GM23338 (cell line): ENCODE measurements at regions not wholly inside any gene's neighbourhood (a gene's known extent, or its start where the extent isn't known, plus 50 kb on each side); places are given as distances from the start of the nearest gene placed in this dataset.

Source experiments
- ATAC-seq: fragments of 200-7000 bp; cut with Tn5 transposase; 3 replicates; pipeline ENCODE4 v1.9.1; 2020
- DNase-seq: peaks from one replicate; pipeline ENCODE4 v3.0.0-alpha.2; 2015; ENCODE audit warnings: low spot score
- H2AFZ ChIP-seq: fragments of 200-600 bp; sonication (generic); 2 replicates; pipeline ENCODE4 v1.8.0; 2016; ENCODE audit warnings: antibody characterized with exemption, mild to moderate bottlenecking, moderate library complexity
- H3F3A ChIP-seq: fragments of 200-600 bp; sonication (generic); replicated peaks from 2 replicates; pipeline ENCODE4 v1.8.0; 2017; ENCODE audit warnings: antibody characterized with exemption, mixed run types, low read depth
- H3K27ac ChIP-seq: fragments of 200-600 bp; sonication (generic); 2 replicates; pipeline ENCODE4 v1.6.1; 2016; ENCODE audit warnings: low read depth
- H3K27me3 ChIP-seq: fragments of 200-600 bp; sonication (generic); 2 replicates; pipeline ENCODE4 v1.8.0; 2016; ENCODE audit warnings: mild to moderate bottlenecking, mixed run types, moderate library complexity; ENCODE audit not compliant: insufficient read depth
- H3K36me3 ChIP-seq: fragments of 200-600 bp; sonication (generic); 2 replicates; pipeline ENCODE4 v1.8.0; 2016; ENCODE audit warnings: mild to moderate bottlenecking; ENCODE audit not compliant: insufficient read depth
- H3K4me1 ChIP-seq: fragments of 200-600 bp; sonication (generic); 2 replicates; pipeline ENCODE4 v1.8.0; 2016; ENCODE audit warnings: mild to moderate bottlenecking, moderate library complexity; ENCODE audit not compliant: insufficient read depth
- H3K4me2 ChIP-seq: fragments of 200-600 bp; sonication (generic); 2 replicates; pipeline ENCODE4 v1.7.1; 2017; ENCODE audit warnings: mixed run types
- H3K4me3 ChIP-seq: fragments of 200-600 bp; sonication (generic); 2 replicates; pipeline ENCODE4 v1.6.1; 2016; ENCODE audit warnings: mixed run types
- H3K79me2 ChIP-seq: fragments of 200-600 bp; sonication (generic); replicated peaks from 2 replicates; pipeline ENCODE4 v1.8.0; 2017; ENCODE audit warnings: mild to moderate bottlenecking; ENCODE audit not compliant: insufficient read depth
- H3K9me2 ChIP-seq: fragments of 200-600 bp; sonication (generic); 2 replicates; pipeline ENCODE4 v1.8.0; 2017; ENCODE audit not compliant: insufficient read depth
- H4K20me1 ChIP-seq: fragments of 200-600 bp; sonication (generic); replicated peaks from 2 replicates; pipeline ENCODE4 v1.8.0; 2017; ENCODE audit warnings: mild to moderate bottlenecking; ENCODE audit not compliant: insufficient read depth
- H3K27ac Mint-ChIP-seq: 2 replicates; pipeline ENCODE4 v1.8.0; 2020; ENCODE audit warnings: inconsistent platforms, mild to moderate bottlenecking, moderate library complexity, mixed read lengths
- H3K27me3 Mint-ChIP-seq: 3 replicates; pipeline ENCODE4 v1.8.0; 2022; ENCODE audit warnings: low read depth, mild to moderate bottlenecking, moderate library complexity, mixed read lengths, inconsistent platforms; ENCODE audit not compliant: insufficient read depth, poor library complexity
- H3K36me3 Mint-ChIP-seq: 3 replicates; pipeline ENCODE4 v1.8.0; 2021; ENCODE audit warnings: low read depth, mild to moderate bottlenecking, inconsistent platforms, moderate library complexity, mixed read lengths
- H3K4me1 Mint-ChIP-seq: 3 replicates; pipeline ENCODE4 v1.8.0; 2020; ENCODE audit warnings: mild to moderate bottlenecking, inconsistent platforms, mixed read lengths
- H3K4me3 Mint-ChIP-seq: 3 replicates; pipeline ENCODE4 v1.8.0; 2021; ENCODE audit warnings: moderate library complexity, mild to moderate bottlenecking, inconsistent platforms, mixed read lengths
- H3K9me3 Mint-ChIP-seq: 3 replicates; pipeline ENCODE4 v1.8.0; 2020; ENCODE audit warnings: moderate library complexity, mild to moderate bottlenecking, inconsistent platforms, mixed read lengths
- CTCF ChIP-seq, 2 experiments: fragments of 200-600 bp in 1 of 2; sonication (generic) in 1 of 2; conservative IDR thresholded peaks; 2 replicates each; pipeline versions ENCODE4 v1.5.1 to v1.6.1; 2016 to 2017; ENCODE audit warnings: antibody characterized with exemption in 2 of 2, low read depth in 2 of 2, mild to moderate bottlenecking in 2 of 2, moderate library complexity in 1 of 2
- ETS1 ChIP-seq: IDR thresholded peaks from 2 replicates; pipeline ENCODE4 v1.6.1; 2016; ENCODE audit warnings: antibody characterized with exemption
- POLR2AphosphoS5 ChIP-seq: IDR thresholded peaks from 2 replicates; pipeline ENCODE4 v1.6.1; 2016; ENCODE audit warnings: antibody characterized with exemption, low read depth
- REST ChIP-seq: IDR thresholded peaks from one replicate; pipeline ENCODE4 v1.6.1; 2018; ENCODE audit warnings: antibody characterized with exemption; ENCODE audit not compliant: unreplicated experiment
- STAT1 ChIP-seq: IDR thresholded peaks from one replicate; pipeline ENCODE4 v1.6.1; 2016; ENCODE audit warnings: antibody characterized with exemption; ENCODE audit not compliant: unreplicated experiment
- ZNF331 ChIP-seq: fragments of 250-450 bp; sonication (Bioruptor Pico); IDR thresholded peaks from 2 replicates; pipeline ENCODE4 v1.5.0; 2020; ENCODE audit warnings: low read depth, mild to moderate bottlenecking, moderate library complexity
- ZNF462 ChIP-seq: fragments of 250-450 bp; sonication (Bioruptor Pico); IDR thresholded peaks from 2 replicates; pipeline ENCODE4 v1.5.0; 2020; ENCODE audit warnings: mild to moderate bottlenecking, moderate library complexity

- Histone ChIP-seq H3K4me1 (peaks cover 6% of the 10 kb centered on the region; the same call in 1 of the 2 replicates), H3K79me2 (no peaks in the 10 kb centered on the region), H4K20me1 (no peaks in the 10 kb centered on the region), H3F3A (no peaks in the 10 kb centered on the region), H3K9me2 (no peaks in the 10 kb centered on the region), H2AFZ (no peak overlapping the region), H3K36me3 (no peaks in the 10 kb centered on the region), H3K27ac (no peak overlapping the region), H3K4me2 (no peak overlapping the region), H3K4me3 (no peak overlapping the region), H3K27me3 (no peaks in the 10 kb centered on the region)
- H3K9me3 Mint-ChIP-seq = peaks cover 2% of the 10 kb centered on the region
- DNase-seq = no peak
- no peaks in the 10 kb centered on the region for H3K36me3 Mint-ChIP-seq
- H3K4me1 Mint-ChIP-seq = peaks cover 13% of the 10 kb centered on the region
- H3K27ac Mint-ChIP-seq = no peak overlapping the region
- peaks cover 9% of the 10 kb centered on the region for H3K27me3 Mint-ChIP-seq
- no peak for ATAC-seq
- H3K4me3 Mint-ChIP-seq = no peak overlapping the region
- TF ChIP-seq ZNF462 (CRISPR knock-in tag) = no peak
- TF ChIP-seq CTCF (conservative IDR thresholded peaks at IDR 0.05; ENCODE audit: low read depth in 2 of 2) = no peak
- TF ChIP-seq ZNF331 (CRISPR knock-in tag) = no peak
- TF ChIP-seq POLR2AphosphoS5 = no peak
- no peak for TF ChIP-seq STAT1
- TF ChIP-seq REST = no peak
- no peak for TF ChIP-seq ETS1
Measured at GRCh38 chr18:79590191-79591031, 89.2 kb upstream of the CTDP1 start.
